ENCODE measurements at regions not wholly inside any gene's neighbourhood (a gene's known extent, or its start where the extent isn't known, plus 50 kb on each side); places are given as distances from the start of the nearest gene placed in this dataset.

GRCh38 chr5:3654515-3654914, 58.9 kb downstream of the IRX1 start:
- no peak for DNase-seq

- DNase-seq = no peak
Measured at GRCh38 chr5:3656803-3657202, 61.2 kb downstream of the IRX1 start.

DNA sequence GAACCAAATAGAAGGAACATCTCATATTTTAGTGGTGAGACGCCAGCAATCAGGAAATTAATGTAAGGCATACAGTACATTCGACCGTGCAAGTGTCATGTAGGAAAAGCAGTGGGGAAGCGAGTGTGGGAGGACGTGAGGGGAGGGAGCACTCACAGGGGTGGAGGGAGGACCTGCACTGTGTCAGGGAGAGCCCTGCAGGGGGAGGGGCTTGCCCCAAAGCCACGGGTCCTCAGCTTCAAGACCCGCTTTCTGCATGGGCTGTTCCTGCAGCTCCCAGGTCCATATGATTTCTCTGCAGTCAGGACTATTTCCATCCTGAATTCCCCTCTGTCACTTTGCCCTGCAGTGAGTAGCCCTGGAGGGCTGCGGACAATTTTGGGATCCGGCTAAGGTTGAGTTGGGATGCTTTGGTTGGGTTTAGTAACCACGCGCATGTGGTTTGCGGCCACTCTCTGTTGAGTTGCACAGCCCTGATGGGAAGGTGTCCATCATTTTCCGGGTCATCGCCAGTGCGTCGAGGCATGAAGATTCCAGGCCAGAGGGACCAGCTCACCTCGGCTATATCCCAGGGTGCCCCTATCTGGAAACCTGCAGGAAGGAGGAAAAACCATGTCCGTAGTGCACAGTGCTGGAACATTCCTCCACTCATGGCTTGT, 61.9 kb downstream of the IRX1 start:
- DNase-seq = no peak

DNA sequence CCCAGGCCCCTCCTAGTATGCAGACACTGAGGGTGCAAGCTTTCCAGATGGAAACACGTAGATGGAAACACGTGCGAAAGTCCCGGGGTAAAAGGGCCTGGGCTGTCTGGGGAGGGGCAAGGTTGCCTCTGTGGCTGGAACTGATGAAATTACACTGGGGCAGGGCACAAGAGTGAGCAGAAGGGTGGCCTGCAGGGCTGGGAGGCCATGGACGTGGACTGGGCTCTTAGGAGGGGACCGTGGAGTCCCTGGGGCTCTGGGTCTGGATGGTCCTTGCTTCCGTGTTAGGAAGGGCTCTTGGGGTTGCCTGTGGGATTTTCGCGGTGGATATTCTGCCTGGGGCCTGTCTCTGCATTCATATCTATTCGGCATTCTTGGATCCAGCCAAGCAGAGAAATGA, 63.3 kb downstream of the IRX1 start:
- DNase-seq = no peak

DNA sequence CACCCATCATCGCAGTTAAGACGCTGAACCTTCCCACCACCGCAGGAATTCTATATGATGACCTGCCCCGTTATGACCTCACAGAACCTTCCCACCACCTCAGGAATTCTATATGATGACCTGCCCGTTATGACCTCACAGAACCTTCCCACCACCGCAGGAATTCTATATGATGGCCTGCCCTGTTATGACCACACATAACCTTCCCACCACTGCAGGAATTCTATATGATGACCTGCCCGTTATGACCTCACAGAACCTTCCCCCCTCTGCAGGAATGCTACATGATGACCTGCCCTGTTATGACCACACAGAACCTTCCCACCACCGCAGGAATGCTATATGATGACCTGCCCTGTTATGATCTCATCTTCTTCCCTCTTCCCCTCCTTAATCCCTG, 64.3 kb downstream of the IRX1 start:
- no peak for DNase-seq

- no peak for DNase-seq
Measured at GRCh38 chr5:3660630-3661029, 65.0 kb downstream of the IRX1 start.

GRCh38 chr5:3661755-3662296, 66.2 kb downstream of the IRX1 start:
- no peak for DNase-seq

DNA sequence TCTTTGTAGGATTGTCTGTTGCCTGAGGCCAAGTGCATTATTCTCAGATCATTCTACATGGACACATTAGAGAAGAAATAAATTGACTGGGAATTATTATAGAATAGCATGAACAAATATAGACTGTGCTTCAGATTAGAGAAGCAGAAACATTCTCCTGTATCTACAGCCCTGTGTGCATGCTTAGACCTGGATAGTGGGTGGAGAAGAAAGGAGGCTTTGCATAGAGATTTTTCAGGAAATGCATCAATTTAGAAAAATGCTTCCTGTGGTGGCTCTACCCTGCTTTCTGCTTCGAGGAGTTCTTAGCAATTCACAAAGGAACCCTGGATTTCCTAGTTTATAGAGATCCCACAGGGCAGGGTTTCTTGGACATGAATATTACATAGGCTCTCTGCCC, 66.7 kb downstream of the IRX1 start:
- no peak for DNase-seq

- no peak for DNase-seq
Measured at GRCh38 chr5:3671337-3671736, 75.7 kb downstream of the IRX1 start.

- no peak for DNase-seq
Measured at GRCh38 chr5:3678801-3679200, 83.2 kb downstream of the IRX1 start.

- no peak for DNase-seq
Measured at GRCh38 chr5:3680821-3681220, 85.2 kb downstream of the IRX1 start.

DNA sequence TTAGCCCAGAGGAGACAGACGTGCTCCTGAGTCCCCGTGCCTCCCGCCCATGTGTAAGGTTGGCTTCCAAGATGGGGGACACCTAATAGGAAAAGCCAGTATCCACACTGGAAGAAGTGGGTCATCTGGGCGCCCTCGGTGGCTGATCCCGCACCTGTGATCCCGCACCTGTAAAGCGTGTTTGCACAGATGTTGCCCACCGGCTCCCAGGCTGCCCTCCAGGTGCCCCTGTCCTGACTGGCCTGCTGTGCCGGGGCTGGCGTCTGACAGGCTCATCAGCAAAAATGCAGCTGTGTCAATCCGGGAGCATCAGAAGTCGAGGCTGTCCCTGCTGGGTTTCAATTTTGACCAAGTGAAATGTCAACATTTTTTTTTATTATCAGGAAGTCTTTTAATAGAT, 88.5 kb downstream of the IRX1 start:
- DNase-seq = no peak

DNA sequence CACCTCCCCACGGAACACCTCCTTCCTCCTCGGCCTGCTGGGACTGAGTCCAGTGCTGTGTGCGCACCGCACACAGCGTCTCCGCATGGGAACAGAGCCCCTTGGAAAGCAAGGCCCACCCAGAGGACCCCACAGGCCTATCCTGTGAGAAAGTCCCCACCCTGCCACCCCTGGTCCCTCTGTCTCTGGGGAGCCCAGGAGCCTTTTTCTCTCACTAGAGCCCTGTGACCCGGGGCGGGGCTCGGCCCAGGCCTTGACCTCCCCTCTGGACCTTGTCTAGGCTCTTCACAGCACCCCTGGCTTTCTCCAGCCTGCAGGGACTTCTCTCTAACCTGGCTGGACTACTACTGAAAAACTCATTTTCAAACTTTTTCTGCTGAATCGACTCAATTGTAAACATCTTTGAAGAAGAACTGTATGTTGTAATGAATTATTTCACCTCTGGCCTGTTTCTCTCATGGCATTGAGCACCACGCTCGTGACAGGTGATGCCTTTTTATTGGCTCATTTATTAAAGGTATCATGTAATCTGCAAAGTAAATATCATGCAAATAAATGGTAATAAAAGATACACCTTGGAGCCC, 89.2 kb downstream of the IRX1 start:
- no peak for DNase-seq

- no peak for DNase-seq
Measured at GRCh38 chr5:3694819-3695218, 99.2 kb downstream of the IRX1 start.

- no peak for DNase-seq
Measured at GRCh38 chr5:3695818-3696217, 100.2 kb downstream of the IRX1 start.

DNA sequence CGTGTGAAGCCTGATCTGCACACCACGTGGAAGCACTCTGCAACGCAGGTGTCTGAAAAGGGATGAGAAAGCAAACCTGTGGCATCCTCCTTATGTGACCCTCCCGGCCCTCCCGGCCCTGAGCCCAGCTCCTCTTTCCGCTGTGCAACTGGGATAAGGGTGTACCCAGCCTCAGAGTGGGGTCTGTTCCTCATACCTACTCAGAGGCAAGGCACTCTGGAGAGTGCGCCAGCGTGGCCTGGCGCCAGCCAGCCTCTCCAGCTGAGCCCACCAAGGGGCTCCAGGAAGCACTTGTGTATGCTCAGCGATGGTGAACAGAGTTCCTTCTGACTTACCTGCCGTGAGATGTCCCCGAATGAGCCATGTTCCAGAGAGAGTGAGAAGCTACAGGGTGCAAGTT, 102.8 kb downstream of the IRX1 start:
- no peak for DNase-seq

DNA sequence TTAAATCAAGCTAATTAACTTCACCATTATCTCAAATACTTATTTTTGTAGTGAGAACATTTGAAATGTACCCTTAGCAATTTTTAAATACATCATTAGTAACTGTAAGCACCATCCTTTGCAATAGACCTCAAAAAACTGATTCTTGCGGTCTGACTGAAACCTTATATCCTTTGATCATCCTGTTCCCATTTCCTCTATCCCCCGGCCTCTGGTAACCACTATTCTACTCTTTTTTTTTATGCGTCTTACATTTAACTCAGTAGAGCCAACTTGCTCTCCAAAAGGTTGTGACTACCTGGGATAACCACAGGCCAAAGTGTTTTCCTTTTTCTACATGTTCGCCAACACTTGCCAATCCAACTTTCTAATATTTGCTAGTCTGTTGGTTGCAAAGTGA, 106.1 kb downstream of the IRX1 start:
- DNase-seq = no peak

GRCh38 chr5:3704661-3705060, 109.0 kb downstream of the IRX1 start:
- DNase-seq = no peak

DNA sequence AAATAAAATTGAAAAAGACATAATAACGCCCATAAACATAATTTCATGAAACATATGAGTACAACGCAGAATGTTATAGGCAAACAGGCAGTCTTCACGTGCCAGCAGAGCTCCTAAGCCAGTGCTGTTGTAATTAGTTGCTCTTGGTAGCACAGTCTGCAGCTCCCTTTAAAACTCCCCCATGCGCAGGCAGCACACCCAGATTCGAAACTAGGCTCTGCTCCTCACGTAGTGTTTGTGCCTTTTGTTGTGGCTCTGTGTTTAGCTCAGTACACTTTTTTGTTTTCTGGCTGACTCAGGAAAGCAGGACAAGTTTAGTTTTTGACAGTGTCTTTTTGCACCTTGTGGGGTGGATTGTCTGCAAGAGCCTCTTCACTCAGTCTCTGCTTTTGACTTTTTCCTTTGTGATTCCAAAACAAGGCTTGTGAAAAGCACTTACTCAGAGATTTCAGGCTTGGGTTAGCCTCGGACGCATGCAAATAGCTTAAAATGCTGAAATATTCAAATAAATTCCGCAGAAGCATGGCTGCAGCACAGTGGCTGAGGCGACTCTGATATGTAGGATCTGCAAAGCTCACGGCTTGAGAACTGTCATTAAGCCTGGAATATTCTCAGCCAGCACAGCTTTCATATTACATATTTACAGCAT, 113.6 kb downstream of the IRX1 start:
- no peak for DNase-seq

DNA sequence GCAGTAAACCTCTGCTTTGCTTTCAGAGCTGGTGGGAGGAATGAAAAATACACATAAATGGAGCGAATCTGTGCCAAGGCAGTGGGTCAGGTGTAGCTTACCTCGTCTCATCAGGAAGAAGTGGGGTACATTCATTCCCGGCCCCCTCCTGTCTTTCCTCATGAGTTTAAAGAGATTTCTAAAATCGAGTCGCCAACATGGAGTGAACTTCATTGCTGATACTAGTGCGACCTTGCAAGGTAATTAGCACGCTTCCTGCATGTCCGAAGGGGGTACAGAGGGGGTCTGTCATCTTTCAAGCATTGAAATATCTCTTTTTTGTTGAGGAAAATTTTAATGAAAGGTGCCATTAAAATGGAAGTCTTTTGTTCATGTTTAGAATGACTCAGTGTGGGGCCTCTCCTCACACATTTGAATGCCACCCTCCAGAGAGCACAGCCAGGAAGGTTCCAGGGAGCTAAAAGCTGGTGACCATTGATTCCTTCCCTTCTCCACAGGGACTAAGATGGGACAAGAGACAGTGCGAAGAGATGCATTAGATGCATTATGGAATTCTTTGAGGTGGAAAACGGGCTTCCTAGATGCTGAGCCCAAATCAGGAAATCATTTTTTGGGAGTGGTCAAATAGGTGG, 114.2 kb downstream of the IRX1 start:
- DNase-seq = no peak

DNA sequence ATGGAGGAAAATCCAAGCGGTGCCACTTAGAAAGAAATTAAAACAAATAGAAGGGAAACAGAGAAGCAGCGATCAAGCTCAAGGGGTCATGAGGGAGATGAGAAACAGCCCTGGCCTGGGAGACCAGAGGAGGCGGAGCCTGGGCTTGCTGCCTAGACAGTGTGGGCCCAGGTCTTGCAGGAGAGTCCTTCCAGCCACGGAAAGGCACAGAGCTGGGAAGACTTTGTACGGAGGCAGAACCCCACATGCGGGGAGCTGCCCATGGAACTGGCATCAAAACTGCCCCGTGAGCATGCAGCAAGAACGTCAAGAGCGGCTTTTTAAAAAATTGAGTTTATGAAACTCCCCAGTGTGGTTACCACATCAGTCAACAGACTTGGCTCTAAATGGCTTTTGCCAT, 119.4 kb downstream of the IRX1 start:
- no peak for DNase-seq

GRCh38 chr5:3729631-3730030, 134.0 kb downstream of the IRX1 start:
- DNase-seq = no peak

DNA sequence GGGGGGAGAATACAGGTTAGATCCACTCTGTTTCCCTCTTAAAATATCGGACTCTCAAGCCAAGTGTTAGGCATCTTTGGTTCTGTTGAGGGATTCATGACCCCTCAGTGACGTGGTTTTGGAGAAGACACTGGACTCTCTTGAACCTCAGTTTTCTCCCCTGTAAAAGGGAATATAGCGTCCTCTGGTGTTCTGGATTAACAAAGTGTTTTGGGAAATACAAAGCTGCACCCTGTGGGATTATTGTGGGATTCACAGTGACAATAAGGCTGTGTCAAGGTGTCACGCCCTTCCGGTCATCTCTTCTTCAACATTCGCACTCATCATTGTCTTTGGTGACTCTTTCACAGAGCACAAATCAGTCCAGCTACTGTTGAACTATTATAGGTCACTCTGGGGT, 139.0 kb downstream of the IRX1 start:
- DNase-seq = no peak

DNA sequence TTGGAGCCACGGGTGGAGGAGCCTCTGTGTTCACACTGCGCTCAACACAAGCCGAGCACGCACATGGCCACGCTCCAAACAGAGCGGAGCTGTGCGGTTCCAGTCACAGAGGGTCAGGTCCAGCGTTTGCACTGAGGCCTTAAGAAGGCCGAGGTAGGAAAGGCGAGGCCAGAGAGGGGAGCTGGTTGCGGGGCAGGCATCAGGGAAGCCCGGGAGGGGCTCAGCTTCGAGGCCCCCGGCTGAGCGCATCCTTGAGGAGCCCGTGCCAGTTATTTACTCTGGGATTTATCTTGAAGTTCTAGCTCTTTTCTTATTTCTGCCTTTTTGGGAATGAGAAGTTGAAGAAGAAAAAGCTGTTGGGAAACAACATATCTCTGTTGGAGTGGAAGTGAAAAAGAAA, 140.8 kb downstream of the IRX1 start:
- DNase-seq = no peak

Measured in SHP77 treated with DMSO at 0.1 percent for 48 hours (cell line).